ENCODE measurements at regions not wholly inside any gene's neighbourhood (a gene's known extent, or its start where the extent isn't known, plus 50 kb on each side); places are given as distances from the start of the nearest gene placed in this dataset.

GRCh38 chr18:43578211-43578610 is 300.9 kb upstream of the SYT4 start:
- no peak for DNase-seq

GRCh38 chr18:43578706-43579105 is 301.4 kb upstream of the SYT4 start:
- no peak for DNase-seq

DNA sequence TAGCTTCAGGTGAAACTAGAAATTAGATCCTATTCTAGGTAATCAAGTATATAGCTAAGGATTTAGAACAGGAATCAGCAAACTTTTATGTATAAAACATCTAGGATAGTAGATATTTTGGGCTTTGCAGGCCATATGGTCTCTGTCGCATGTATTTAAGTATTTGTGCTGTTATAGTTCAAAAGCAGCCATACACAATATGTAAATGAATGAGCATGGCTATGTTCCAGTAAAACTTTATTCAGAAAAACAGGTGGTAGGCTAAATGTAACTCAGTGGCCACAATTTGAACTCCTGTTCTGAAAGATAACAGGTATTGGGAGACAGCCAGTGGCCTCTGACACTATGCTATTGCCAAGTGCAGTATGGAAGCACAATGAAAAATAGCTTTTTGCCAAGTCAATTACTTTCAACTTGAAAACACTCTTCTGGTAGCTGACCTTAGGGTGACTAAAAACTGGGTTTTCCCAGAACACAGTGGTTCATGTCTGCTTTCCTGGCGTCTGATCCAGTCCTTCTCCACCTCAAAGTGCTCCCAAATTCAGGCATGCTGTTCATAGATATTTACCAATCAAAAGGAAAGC is 304.7 kb upstream of the SYT4 start:
- DNase-seq, result no peak

GRCh38 chr18:43587538-43588153 is 310.4 kb upstream of the SYT4 start:
- peak; percentile 25 to 27 for DNase-seq

DNA sequence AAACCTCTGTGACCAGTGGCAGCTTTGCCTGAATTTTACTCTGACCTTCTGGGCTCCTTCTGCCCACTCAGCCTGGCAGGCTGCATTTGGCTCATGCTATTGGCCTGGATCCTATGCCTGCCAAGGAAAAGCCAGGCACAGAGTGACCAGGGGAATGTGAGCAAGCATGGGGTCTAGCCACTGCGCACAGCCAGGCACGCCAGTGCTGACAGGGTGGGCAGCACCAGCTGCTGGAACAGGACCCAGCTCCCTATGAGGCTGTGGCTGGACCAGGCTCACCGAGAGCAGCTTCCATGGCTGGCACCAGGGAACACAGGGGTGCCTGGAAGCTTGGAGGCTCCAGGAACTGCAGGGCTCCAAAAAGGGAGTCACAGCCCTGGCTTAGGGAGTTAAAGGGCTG is 311.5 kb upstream of the SYT4 start:
- no peak for DNase-seq

DNA sequence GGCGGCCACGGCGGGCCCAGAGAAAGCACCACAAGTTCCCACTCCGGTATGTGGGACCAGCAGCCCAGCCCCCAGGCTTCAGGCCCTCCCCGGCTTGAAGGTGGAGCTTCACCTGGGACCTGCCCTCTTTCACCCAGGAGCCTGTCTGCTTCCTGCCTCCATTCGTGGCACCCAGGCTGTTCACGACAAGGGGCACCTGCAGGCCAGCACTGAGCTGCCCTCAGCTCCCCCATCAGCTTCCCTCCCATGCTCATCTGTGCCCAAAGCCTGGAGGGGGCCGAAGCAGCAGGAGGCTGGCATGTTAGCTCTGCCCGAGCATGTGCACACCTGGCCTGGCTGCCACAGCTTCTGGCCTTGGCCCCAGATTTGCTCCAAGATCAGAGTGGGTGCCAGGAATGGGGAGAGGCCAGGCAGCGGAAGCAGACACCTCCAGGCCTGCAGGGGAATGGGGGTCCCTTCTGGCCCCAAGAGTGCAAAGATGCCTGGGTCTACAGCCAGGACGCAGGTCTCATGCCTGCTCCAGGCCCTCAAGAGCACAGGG is 312.4 kb upstream of the SYT4 start:
- no peak for DNase-seq

DNA sequence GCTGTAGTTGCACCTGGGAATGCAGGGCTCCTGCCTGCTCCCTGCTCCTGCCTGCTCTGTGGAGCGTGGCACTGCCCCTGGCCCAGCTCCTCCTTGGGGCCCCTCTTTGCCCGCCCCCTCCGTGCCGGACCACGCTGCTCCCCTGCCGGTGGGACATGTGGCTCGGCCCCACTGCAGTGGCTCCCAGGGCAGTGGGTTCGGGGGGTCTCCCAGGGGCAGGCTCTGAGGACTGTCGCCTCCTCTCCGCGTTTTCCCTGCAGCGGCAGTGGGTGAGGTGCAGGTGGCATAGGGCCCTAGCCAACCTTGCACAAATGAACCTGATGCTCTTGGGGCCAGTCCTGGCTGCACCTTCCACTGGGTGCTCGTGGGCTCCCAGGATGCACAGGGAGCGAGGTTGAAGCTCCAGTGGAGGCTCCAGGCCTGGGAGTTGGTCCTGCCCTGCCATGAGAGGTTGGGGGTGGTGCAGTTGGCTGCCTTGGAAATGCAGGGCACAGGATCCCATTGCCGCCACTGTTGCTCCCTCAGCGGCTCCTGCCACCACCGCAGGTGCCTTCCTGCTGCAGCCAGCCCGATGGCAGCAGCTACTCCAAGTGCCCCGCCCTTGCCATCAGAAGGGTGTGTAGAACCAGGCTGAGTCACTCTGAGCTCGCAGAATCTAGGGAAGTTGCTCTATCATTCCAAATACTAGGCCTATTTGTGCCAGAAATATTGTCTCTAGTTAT is 313.1 kb upstream of the SYT4 start:
- no peak for DNase-seq

- no peak for DNase-seq
These were observed 315.0 kb upstream of the SYT4 start for GRCh38 chr18:43592269-43592668.

GRCh38 chr18:43596105-43596712 is 318.9 kb upstream of the SYT4 start:
- no peak for DNase-seq

- no peak for DNase-seq
These were observed 324.1 kb upstream of the SYT4 start for GRCh38 chr18:43601432-43601831.

DNA sequence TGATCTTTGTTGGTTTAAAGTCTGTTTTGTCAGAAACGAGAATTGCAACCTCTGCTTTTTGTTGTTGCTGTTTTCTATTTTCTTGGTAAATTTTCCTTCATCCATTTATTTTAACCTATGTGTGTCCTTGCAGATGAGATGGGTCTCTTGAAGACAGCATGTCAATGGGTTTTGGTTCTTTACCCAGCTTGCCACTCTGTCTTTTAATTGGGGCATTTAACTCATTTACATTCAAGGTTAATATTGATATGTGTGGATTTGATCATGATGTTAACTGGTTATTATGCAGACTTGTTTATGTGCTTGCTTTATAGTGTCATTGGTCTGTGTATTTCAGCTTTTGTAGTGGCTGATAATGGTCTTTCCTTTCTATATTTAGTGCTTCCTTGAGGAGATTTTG is 327.9 kb upstream of the SYT4 start:
- DNase-seq, result no peak

DNA sequence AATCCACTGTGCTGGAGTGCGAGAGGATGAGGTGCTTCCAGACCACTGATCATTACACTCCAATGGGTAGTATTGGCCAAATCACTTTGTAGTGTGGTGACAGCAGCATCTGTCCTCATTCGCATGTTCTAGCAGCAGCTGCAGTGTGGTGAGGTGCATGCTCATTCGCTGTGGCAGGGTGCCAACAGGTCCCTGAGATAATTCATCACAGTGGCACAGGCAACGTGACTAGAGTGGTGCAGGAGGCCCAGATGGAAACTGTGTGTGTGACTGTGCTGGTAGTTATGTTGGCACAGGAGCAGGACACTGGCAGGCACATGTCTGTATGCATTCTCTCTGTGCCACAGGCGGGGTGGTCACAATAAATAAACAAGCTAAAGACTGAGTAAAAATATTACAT is 329.5 kb upstream of the SYT4 start:
- no peak for DNase-seq

DNA sequence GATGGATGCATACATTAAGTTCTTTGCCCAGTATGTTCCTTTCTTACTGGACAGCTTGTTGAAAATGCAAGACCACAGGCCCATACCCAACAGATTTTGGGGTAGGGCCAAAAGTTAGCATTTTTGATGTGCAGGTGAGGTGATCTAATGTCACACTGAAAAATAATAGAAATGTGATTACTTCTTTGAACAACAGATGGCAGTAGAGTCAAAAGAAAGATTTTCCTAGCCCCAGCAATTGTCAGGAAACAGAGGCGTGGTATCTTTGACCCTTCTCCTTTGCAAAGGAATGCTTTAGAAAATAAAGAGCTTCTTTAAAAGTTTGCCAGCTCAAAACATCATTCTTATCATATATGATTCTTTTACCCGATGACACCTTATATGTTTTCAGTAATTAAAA is 343.6 kb upstream of the SYT4 start:
- DNase-seq, result peak; percentile 3 to 41

- no peak for DNase-seq
These were observed 344.7 kb upstream of the SYT4 start for GRCh38 chr18:43622024-43622423.

- DNase-seq, result no peak
These were observed 348.3 kb upstream of the SYT4 start for GRCh38 chr18:43625582-43625981.

DNA sequence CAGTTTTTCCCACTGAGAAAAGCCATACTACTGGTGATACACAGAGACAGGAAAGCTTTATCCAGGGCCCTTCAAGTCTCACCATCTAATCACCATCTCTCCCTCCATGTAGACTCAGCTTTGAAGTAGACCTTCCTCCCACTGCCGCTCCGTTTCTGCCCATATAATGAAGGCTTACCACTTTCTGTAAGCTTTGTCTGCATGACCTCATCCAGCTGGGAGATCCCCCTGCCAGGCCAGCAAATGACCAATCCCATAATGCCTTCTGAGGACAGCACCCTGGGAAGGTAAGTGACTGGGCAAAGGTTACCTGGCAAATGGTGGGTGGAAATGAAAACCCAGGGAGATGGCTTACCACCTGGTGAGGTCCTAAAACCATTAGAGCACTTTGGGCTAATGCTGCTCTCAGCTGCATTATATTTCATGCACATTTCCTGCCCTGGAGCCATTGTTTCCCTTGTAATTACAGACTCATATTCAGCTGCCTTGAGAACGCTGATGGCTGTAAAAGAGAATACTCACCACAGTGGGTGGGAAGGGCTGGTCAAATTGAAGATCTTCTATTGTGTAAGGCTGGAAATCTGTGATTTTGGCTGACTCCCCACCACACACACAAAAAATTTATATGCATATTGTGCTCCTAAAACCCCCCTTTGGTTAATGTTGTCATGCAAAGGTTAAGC is 350.7 kb upstream of the SYT4 start:
- DNase-seq, result no peak

DNA sequence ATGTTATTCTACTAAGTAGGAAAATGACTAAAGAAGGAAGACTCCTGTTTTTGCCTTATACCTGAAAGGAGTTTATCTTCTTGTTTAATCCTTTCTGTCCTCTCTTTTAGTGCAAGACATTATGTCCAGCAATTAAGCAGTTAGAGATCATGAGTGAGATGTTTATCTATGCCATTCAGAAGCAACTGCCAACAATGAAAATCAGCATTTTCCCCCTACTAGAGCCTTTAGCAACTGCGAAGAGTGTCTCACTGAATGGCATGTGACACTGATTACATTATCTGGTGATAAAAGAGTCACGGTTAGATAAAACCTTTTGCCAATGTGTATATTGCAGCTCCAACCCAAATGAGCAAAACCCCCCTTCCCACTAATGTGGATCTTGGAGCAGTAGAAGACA is 357.7 kb upstream of the SYT4 start:
- DNase-seq, result no peak

GRCh38 chr18:43635397-43635796 is 358.1 kb upstream of the SYT4 start:
- DNase-seq, result no peak

GRCh38 chr18:43642727-43643330 is 365.5 kb upstream of the SYT4 start:
- DNase-seq, result no peak

GRCh38 chr18:43648002-43648401 is 370.7 kb upstream of the SYT4 start:
- DNase-seq, result no peak

- no peak for DNase-seq
These were observed 372.5 kb upstream of the SYT4 start for GRCh38 chr18:43649649-43650357.

DNA sequence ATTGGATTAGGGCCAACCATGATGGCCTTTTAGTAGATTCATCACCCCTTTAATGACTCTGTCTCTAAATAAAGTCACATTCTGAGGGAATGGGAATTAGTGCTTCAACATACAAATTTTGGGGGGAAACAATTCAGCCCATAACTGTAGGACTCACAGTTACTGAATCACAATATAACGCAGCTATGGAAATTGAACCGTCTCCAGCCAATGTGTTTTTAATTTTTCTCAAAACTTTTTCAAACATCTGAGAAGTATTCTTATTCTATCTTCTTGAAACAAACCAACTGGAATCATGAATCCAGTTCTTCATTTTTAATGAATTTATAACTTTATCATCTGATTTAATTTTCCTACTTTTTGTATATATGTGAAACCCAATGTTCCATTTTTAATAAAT is 373.1 kb upstream of the SYT4 start:
- DNase-seq, result no peak

Data from inflammatory macrophage (primary cell).